Fibroblast of lung (primary cell): ENCODE measurements at regions not wholly inside any gene's neighbourhood (a gene's known extent, or its start where the extent isn't known, plus 50 kb on each side); places are given as distances from the start of the nearest gene placed in this dataset.

Experiments
- DNase-seq, 2 donors: peaks; one replicate each; pipeline versions ENCODE4 v3.0.0 to v3.0.0-alpha.2; 2010; ENCODE audit warnings: low read depth in 2 of 2
- H2AFZ ChIP-seq: 2 replicates; pipeline ENCODE4 v1.5.1; 2012; ENCODE audit warnings: low read length, control low read depth, inconsistent platforms
- H3K27ac ChIP-seq: 2 replicates; pipeline ENCODE4 v1.5.1; 2011; ENCODE audit warnings: low read length, control low read depth; ENCODE audit not compliant: insufficient read depth
- H3K27me3 ChIP-seq: 2 replicates; pipeline ENCODE4 v1.5.1; 2011; ENCODE audit warnings: mild to moderate bottlenecking, low read length; ENCODE audit not compliant: control insufficient read depth, insufficient read depth
- H3K36me3 ChIP-seq: 2 replicates; pipeline ENCODE4 v1.5.1; 2011; ENCODE audit warnings: low read length; ENCODE audit not compliant: control insufficient read depth, insufficient read depth
- H3K4me1 ChIP-seq: 2 replicates; pipeline ENCODE4 v1.5.1; 2011; ENCODE audit warnings: low read length; ENCODE audit not compliant: control insufficient read depth, insufficient read depth; ENCODE audit errors: extremely low read depth
- H3K4me2 ChIP-seq: 2 replicates; pipeline ENCODE4 v1.5.1; 2011; ENCODE audit warnings: low read length, control low read depth; ENCODE audit not compliant: insufficient read depth; ENCODE audit errors: extremely low read depth
- H3K4me3 ChIP-seq, 4 experiments: fragments of 200-600 bp in 1 of 4; sonication (generic) in 1 of 4; replicated peaks in 1 of 4; 2 replicates each; pipeline ENCODE4 v1.5.1; 2011 to 2016; ENCODE audit warnings: low read length in 4 of 4, low read depth in 3 of 4, mild to moderate bottlenecking in 3 of 4, control low read depth in 2 of 4, inconsistent platforms in 1 of 4, mixed read lengths in 1 of 4; ENCODE audit not compliant: insufficient read depth in 1 of 4; ENCODE audit errors: control extremely low read depth in 1 of 4
- H3K79me2 ChIP-seq: 2 replicates; pipeline ENCODE4 v1.5.1; 2012; ENCODE audit warnings: mild to moderate bottlenecking, low read length, inconsistent platforms; ENCODE audit not compliant: control insufficient read depth, insufficient read depth
- H3K9ac ChIP-seq: 2 replicates; pipeline ENCODE4 v1.5.1; 2011; ENCODE audit warnings: mild to moderate bottlenecking, low read length, control low read depth; ENCODE audit not compliant: insufficient read depth
- H3K9me3 ChIP-seq: 2 replicates; pipeline ENCODE4 v1.5.1; 2012; ENCODE audit warnings: low read depth, low read length; ENCODE audit not compliant: control insufficient read depth, insufficient read depth
- H4K20me1 ChIP-seq: 2 replicates; pipeline ENCODE4 v1.5.1; 2011; ENCODE audit warnings: low read length; ENCODE audit not compliant: control insufficient read depth, insufficient read depth; ENCODE audit errors: extremely low read depth
- CTCF ChIP-seq, 2 donors: IDR thresholded peaks in 1 of 2; conservative IDR thresholded peaks in 1 of 2; 1 replicate in 1 of 2; 2 replicates in 1 of 2; pipeline ENCODE4 v1.5.1; 2011 to 2012; ENCODE audit warnings: low read length in 2 of 2, control low read depth in 1 of 2, inconsistent platforms in 1 of 2, low read depth in 1 of 2, mild to moderate bottlenecking in 1 of 2
- EZH2 ChIP-seq: IDR thresholded peaks from 2 replicates; pipeline ENCODE4 v1.5.1; 2012; ENCODE audit warnings: low read length, control low read depth, mild to moderate bottlenecking; ENCODE audit errors: missing control alignments

- Histone ChIP-seq H3K9me3 (no peaks in the 10 kb centered on the region), H3K79me2 (no peaks in the 10 kb centered on the region), H3K9ac (no peak overlapping the region), H2AFZ (no peak overlapping the region), H3K27ac (no peak overlapping the region), H3K4me3 (no peak overlapping the region), H4K20me1 (no peaks in the 10 kb centered on the region), H3K36me3 (no peaks in the 10 kb centered on the region), H3K27me3 (no peaks in the 10 kb centered on the region), H3K4me2 (no peak overlapping the region), H3K4me1 (no peaks in the 10 kb centered on the region)
- DNase-seq = no peak
- TF ChIP-seq EZH2 (no peak), CTCF (conservative IDR thresholded peaks at IDR 0.05 in 1 of 2, IDR thresholded peaks at IDR 0.05 in 1 of 2; ENCODE audit: low read depth in 1 of 2, low read length in 2 of 2) (no peak)
Observed at GRCh38 chr7:33726582-33726981, 178.8 kb upstream of the BMPER start.

GRCh38 chr7:33727315-33727714, 178.0 kb upstream of the BMPER start:
- Histone ChIP-seq H3K4me1 (no peaks in the 10 kb centered on the region), H2AFZ (no peak overlapping the region), H3K79me2 (no peaks in the 10 kb centered on the region), H3K9me3 (no peaks in the 10 kb centered on the region), H3K27me3 (no peaks in the 10 kb centered on the region), H3K36me3 (no peaks in the 10 kb centered on the region), H4K20me1 (no peaks in the 10 kb centered on the region), H3K4me2 (no peak overlapping the region), H3K9ac (no peak overlapping the region), H3K4me3 (no peak overlapping the region), H3K27ac (no peak overlapping the region)
- TF ChIP-seq CTCF (conservative IDR thresholded peaks at IDR 0.05 in 1 of 2, IDR thresholded peaks at IDR 0.05 in 1 of 2; ENCODE audit: low read depth in 1 of 2, low read length in 2 of 2) (no peak), EZH2 (no peak)
- no peak for DNase-seq

DNA sequence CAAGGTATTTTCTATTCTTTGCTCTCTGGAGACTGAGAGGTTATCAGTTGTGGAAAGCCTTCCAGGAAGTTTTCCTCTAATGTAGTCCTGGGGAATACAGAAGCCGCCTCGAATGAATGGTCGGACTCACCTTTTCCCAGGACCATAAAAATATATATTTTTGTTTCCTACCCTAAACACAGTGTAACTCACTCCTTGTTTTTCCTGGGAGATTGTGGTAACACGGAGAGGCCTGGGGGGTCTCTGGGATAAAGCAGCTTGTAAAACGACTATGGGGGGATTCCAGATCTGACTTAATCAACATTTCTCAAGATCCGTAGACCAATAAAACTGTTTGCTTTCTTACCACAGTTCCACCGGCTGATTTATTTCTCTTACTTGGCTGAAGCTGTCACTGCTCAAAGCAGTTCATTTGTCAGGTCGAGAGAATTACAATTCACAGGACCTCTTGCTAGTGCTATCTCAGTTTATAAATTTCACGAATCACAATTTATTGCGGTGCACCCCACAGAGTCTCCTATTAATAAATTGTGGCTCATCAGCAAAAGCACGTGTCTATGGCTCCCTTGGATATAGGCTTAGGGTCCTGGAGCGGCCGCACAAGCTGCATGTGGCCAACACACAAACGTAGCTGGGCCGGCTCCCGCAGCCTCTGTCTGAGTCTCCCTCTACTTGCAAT, 176.3 kb upstream of the BMPER start:
- no peak overlapping the region for H3K4me2 ChIP-seq
- H3K9me3 ChIP-seq = no peaks in the 10 kb centered on the region
- no peak overlapping the region for H3K4me3 ChIP-seq
- H3K27ac ChIP-seq = no peak overlapping the region
- TF ChIP-seq CTCF (conservative IDR thresholded peaks at IDR 0.05 in 1 of 2, IDR thresholded peaks at IDR 0.05 in 1 of 2; ENCODE audit: low read depth in 1 of 2, low read length in 2 of 2) (no peak), EZH2 (no peak)
- no peaks in the 10 kb centered on the region for H4K20me1 ChIP-seq
- no peak overlapping the region for H2AFZ ChIP-seq
- no peak for DNase-seq
- H3K79me2 ChIP-seq = no peaks in the 10 kb centered on the region
- no peak overlapping the region for H3K9ac ChIP-seq
- H3K36me3 ChIP-seq = no peaks in the 10 kb centered on the region
- no peaks in the 10 kb centered on the region for H3K4me1 ChIP-seq
- H3K27me3 ChIP-seq = no peaks in the 10 kb centered on the region
